NCI-H2227 (cell line): ENCODE measurements at regions not wholly inside any gene's neighbourhood (a gene's known extent, or its start where the extent isn't known, plus 50 kb on each side); places are given as distances from the start of the nearest gene placed in this dataset.

ENCODE experiments used
- DNase-seq: peaks from one replicate; lab custom pipeline; 2025; ENCODE audit not compliant: unreplicated experiment; lab: John Stamatoyannopoulos, UW

DNA sequence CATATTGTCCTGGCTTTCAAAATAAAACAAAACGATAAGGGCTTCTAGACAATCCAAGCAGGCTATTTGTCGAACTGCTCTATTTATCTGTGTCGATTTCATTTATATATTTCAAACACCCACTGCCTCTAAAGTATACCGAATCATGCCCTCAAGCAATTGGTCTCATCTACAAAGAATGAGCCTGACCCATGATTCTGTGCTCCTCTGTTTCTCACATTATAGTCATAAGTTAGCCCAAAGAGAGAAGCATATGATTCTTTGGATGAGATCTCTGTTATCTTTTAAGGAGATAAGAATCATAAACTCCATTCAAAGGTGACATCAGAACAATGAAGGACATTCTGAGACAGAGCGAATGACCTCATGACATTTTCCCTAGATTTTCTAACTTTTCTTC, 191.1 kb downstream of the MAP2K6 start:
- no peak for DNase-seq

DNA sequence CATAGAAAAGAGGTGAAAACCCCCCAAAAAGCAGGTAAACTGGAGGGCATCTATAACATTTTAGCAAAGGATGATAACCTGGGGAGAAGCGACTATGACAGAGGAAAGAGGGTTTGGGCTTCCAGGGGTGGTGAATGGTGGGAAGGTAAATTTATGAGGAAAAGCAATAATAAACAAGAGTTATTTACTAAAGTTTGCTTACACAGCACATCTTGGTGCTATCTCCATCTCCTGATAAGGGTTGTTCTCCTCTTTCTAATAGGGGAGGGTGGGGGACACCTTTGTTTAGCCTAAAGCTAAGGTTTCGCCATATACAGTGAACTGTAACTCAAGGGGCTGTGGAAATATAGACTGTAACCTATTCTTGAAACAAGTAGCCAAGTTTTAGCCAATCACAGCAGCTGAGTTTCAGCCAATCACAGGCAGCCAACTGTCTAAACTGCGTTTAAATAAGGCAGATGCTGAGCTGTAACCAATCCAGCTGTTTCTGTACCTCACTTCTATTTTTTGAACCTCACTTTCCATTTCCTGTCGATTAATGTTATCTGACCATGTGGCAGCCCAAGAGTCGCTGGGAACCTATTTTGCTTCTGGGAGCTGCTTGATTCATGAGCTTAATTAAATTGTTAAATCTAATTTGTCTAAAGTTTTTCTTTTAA, 191.8 kb downstream of the MAP2K6 start:
- DNase-seq = no peak

DNA sequence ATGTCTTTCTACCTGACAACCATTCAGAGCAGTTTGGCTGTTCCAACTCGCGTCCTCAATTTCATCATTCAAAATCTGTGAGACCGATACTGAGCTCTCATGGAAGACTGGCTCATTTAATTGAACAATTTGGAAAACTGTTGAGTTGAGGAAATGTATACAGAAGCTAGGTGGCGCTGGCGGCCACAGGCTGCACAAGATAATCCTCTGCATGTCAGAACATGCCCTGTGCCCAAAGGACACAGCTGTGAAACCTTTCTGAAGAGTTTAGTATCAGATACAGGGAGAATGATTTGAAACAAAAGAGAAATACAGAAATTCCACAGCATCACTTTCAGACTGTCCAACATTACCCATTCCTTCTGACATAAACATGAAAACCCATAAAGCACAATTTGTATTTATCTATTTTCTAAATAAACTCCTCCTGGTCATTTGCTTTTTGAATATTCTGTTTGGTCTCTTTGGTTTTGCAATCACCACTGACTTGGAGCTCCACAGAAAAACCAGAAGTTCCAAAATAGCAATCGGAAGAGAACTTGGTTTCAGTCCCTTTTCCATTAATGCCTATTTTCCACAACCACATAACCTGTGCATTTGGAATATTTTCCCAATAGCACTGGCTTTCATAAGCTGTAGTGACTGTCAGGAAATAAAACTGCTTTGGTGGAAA, 192.8 kb downstream of the MAP2K6 start:
- DNase-seq = peak; percentile 31

DNA sequence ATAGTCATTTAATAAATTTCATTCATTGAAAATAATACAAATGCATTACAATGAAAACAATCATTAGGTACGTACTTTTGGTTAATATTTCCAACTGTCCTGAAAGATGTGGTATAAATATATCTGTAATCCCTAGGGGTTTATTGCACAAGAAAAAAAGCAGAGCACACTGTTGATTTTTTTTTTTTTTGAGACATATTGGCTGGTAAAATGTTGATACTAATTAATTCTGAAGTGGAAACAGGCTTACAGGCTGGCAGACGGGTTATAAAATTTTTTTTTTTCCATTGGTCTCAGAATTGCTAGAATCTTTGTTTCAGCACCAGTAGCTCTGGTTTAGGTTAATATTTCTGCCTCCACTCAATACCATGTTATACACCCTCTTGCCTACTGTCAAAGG, 193.6 kb downstream of the MAP2K6 start:
- no peak for DNase-seq

DNA sequence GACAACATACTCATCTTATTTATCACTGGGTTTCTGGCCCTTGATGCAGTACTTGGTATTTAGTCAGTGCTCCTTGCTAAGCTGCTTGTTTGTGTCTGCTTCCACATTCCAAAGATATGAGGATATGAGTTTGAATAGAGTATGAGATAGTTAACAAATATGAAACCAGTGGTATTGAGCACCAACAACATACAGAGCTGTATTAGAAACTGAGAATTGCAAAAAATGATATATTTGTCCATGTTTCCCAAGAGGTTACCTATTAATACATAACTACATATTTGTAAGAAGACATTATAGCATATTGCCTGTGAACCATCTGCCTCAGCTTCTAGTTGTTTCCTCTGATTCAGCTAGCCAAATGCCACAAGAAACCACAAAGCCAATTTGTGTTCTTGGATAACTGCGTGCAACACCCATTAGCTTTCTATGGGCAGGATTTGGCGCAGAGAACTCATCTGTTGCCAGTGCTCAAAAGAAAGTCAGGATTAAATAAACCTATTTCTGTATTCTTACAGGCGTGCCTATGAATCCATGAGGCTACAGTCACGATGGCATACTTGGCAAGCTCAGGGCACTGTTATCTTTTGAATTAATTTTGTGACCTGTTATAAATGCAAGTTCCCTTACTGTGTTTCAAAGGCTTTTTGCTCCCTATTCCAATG, 194.4 kb downstream of the MAP2K6 start:
- DNase-seq = no peak

DNA sequence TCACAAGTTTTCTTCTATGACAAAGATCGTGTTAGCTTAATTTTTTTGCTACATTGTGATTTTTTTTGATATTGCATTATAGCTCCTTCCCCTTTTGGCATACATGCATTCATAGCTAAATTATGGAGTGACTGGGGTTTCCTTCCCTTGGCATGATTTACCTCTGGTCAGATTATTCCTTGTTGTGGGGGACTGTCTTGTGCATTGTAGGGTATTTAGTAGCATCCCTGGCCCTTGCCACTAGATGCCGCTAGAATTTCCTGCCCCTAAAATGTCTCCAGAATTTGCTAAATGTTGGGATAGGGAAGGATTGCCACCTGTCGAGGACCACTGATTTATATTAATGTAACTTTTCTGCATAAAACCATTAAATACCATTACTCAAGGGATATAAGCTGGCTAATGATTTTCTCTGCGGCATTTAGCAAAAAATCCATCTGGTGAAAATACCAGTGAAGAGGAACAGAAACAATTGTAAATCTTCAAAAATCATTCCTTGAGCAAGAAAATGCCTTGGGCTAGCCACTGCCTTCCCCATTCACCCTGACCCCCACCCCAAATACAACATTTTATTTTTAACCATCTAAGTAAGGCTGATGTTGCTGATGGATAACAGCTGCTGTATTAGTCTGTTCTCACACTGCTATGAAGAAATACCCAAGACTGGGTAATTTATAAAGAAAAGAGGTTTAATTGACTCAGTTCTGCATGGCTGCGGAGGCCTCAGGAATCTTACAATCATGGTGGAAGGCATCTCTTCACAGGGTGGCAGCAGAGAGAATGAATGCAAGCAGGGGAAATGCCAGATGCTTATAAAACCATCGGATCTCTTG, 195.2 kb downstream of the MAP2K6 start:
- no peak for DNase-seq

DNA sequence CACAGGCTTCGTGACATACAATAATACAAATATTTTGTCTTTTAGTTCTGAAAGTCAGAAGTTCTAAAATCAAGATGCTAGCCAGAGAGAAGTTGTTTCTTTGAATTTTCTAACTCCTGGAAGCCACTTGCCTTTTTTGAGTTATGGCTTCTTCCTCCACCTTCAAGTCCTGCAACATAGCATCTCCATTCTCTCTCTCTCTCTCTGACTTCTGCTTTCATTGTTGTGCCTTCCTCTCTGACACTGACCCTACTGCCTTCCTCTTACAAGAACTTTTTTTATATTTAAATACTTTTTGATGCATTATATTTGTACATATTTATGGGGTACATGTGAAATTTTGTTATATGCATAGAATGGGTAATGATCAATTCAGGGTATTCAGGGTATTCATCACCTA, 205.9 kb downstream of the MAP2K6 start:
- no peak for DNase-seq

DNA sequence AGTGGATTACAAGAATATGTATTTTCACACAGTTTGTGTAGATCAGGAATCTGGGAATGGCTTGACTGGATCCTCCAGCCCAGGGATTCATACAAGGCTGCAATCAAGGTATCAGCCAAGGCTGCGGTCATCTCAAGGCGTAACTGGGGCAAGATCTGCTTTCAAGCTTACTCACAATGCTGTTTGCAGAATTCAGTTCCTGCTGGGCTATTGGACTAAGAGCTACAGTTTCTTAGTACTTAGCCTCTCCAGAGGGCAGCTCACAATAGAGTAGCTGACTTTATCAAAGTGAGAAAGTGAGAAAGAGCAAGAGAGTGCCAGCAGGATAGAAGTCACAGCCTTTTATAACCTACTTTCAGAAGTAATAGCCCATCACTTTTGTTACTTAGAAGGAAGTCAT, 211.0 kb downstream of the MAP2K6 start:
- no peak for DNase-seq

DNA sequence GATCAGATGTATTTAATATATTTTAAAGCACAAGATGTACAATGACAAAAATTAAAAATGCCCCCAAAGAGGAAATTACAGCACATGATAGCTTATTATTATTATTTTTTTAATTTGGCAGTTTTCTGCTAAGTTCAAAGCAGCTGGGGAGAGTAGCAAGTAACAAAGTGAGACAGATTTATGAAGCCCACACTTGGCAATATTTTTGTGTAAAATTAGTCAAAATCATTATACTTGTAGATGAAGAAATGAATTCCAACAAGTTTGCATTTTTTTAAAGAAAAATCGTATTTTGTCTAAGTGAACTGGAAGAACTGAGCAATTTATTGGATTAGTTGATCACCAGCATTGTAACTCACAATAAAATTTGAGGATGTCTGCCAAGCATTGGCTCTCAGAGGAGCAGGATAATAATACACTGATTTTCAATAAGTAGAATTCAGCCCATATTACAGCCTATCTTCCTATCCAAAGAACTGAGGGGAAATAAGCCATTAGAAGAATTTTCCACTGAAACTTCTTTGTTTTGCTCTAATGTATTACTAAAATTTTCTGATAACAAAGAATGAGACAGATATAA, 215.6 kb downstream of the MAP2K6 start:
- DNase-seq = no peak

DNA sequence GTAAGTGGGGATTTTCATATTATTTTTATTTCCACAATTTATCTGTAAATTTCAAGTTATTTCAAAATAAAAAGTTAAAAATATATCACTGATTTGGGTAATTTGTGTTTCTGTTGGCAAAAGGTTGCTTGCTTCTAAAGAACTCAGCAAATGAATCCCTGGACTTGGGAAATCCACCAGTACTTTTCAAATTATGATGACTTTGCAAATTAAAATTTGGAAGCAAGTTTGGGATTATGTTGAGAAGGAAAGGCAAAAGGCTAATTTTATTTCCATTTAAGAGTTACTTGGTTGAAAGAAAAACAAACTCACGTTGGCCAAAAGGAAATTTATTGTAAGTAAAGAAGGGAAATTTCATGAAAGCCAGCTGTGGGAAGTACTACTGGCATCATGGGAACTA, 220.3 kb downstream of the MAP2K6 start:
- DNase-seq = no peak

DNA sequence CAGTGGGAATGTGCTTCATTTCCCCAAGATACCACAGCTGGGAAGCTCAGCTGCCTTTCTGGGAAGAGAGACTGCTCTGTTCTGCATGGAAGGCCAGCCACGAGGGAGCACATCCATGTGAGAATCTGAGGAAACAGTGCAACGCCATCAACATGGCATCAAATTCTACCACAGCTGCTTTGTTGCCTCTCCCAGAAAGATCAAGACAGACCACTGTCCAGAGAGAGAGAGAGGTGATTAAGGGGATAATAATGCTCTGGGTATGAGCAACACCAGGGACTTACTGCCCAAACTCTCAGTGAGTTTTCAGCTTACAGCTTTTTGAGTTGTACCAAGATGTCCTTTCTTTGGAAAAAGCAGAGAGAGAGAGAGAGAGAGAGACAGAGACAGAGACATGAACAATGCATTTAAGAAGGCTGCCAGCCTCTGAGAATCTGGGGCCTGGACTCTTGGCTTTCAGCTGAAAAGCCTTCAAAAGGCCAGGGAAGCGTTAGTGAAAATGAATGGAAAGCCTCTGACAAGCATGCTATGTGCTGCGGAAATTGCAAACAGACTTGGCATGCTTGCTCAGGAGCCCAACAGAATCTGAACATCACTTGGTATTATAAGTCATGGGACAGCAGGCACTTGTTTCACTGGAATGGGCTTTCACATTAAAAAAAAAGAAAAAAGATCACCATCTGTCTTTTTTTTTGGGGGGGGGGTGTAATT, 223.1 kb downstream of the MAP2K6 start:
- no peak for DNase-seq

DNA sequence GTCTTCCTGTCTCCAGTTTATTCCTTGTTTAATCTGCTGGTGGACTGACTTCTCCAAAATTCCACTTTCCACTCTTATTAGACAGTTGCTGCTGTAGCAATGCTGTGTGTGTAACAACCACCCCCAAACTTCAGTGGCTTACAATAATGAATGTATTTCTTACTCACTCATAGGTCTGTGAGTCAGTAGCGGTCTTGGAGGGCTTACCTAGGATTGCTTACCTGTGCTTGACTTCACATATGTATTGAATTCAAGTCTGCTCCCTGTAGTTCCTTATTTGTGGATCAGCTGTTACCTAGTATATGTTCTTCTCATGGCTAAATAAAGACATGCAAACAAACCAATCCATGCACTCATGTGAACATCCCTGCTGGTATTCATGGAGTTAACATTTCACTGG, 224.6 kb downstream of the MAP2K6 start:
- no peak for DNase-seq

DNA sequence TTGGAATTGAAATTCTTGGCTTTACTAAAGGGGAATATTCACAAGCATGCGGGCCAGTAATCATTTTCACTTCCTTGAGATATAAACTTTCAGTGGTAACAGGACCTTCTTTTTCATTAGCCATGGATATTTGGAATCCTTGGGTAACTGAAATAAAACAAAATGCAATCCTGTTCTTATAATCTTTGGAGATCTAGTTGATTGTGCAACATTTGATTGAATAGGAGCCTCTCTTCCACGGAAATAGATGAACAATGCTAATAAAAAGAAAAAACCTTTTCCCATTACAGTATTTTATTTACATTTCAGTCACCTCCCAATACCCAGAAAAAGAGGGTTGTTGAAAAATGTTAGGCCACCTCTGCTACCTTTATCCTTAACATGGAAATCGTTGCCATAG, 225.6 kb downstream of the MAP2K6 start:
- no peak for DNase-seq

DNA sequence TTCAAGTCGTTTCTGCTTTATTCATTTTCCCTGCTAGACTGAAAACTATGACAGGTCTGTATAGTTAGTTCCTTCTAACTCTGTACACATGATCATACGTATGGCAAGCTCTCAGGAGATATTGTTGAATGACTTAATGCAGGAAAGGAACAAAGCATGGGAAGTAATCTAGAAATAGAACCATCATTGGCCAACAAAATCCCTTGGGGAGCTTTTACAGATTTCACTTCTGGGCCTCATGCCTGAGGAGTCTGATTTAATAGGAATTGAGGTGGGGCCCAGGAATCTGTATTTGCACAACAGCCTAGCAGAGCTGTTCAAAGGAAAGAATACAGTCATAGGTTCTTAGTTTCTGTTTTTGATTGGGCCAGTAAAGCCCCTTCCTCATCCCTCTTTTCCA, 229.2 kb downstream of the MAP2K6 start:
- DNase-seq = no peak

DNA sequence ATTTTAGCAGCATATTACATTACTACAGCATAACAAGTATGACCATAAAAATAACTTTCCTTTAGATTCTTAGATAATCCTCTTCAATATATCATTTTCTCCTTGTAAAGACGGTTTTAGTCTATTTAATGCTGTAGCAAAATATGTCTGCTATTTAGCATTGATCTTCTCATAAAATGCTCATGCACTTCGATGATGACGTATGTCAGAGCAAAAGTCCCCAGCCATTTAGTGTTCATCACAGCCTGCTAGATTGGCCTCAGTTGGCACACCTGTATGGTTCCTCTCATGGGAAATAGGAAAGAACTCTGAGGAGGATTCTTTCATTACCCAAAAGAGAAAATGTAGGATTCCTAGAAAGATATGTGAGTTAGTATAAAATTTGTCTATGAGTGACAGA, 232.2 kb downstream of the MAP2K6 start:
- DNase-seq = no peak

DNA sequence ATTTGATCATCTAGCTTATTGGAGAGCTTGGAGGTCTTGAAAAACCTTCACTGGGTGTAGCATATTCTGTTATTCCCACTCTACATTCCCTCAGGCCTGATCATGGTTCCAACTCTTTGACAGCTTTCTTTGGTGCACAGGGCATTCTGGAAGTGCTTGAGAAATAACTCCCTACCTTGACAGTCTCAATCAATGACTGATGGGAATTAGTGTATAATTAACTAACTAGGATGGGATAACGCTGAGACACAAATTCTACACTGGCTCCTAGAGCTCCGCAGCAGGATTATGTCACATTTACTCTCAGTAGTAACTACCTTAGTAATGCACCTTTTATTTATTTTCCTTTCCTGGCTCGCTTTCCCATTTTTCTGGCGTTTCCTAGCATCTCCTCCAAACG, 236.4 kb downstream of the MAP2K6 start:
- no peak for DNase-seq

DNA sequence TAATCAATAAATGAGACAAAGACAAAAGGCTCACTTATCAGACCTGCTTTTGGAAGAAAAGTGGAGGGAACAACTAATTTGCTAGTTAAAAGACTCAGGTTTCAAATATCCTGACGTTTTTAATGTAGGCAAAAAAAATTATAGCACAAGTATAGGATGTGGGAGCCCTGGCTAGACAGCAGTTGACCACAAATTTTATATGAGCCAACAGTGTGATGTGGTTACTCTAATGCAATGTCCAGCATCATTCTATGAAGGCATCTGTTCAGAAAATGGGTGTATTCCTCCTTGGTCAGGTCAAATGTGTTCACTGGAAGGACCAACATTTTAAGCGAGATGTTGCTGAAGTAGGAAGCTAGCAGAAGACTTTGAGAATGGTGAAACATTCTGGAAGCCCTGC, 237.4 kb downstream of the MAP2K6 start:
- DNase-seq = no peak

DNA sequence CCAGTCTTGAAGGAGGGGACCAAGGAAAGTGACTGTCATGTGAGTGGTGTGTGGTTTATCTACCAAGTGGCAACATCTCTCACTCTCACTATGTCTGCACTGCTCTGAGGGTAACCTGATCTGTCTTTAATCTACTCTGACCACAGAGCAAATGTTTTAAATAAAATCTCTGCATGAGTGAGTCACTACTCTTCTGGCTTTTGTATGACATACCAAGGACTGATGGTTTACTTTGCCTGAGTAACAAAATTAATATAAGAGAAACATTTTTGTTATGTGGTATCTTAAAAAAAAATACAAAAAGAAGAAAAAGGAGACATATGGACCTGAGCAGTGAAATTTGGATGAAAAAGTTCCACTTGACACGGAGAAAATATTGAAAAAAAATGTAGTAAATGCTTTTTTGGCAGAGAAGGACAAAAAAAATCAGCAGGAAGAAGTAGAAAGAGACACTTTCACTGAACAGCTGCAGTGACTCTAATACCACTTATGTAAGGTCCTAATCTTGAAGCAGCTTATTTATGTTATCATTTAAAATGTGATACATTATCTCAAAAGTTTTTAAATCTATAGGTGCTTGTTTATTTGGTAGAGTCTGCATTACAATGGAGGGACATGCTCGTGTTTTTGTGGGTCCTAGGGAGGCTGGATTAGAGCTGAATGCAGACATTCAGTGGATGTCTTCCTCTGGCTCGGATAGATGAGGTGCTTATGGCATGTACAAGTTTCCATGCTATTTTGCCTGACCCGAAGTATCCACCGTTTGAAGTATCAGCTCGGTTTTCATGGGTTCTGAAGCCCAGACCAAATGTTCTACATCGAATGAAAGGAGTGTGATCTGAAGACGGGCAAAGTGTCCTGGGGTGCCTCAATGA, 240.7 kb downstream of the MAP2K6 start:
- no peak for DNase-seq

DNA sequence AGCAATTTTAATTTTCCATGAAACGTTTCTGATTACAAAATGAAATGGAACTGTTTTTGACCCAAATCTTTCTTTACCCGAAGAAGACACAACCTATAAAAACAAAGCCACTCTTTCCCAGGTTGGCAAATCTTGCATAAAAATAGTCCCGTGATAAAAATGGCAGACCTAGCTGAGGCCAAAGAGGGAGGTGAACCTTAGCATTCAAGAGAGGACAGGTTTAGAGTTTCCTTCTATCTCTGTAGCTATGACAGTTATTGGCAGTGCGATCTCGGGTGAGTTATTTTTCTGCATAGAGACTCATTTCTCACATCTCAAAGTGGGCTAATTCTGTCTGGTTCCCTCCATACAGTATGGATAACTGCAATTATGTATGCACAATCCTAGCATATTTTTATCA, 241.4 kb downstream of the MAP2K6 start:
- no peak for DNase-seq
